T-helper 9 cell (primary cell): ENCODE measurements at regions not wholly inside any gene's neighbourhood (a gene's known extent, or its start where the extent isn't known, plus 50 kb on each side); places are given as distances from the start of the nearest gene placed in this dataset.

Source experiments
- DNase-seq: peaks from one replicate; pipeline ENCODE4 v3.0.0-alpha.2; 2020

GRCh38 chr1:172895050-172895460 lies 155.7 kb downstream of the TNFSF18 start:
- DNase-seq, result no peak

GRCh38 chr1:172895761-172896160 lies 155.0 kb downstream of the TNFSF18 start:
- DNase-seq, result no peak

- DNase-seq, result no peak
Observed at GRCh38 chr1:172897738-172898137, 153.0 kb downstream of the TNFSF18 start.

GRCh38 chr1:172898866-172899265 lies 151.9 kb downstream of the TNFSF18 start:
- DNase-seq, result no peak

GRCh38 chr1:172900376-172900997 lies 150.3 kb downstream of the TNFSF18 start:
- DNase-seq, result no peak

- DNase-seq, result no peak
Observed at GRCh38 chr1:172902200-172902599, 148.5 kb downstream of the TNFSF18 start.

- DNase-seq, result no peak
Observed at GRCh38 chr1:172902861-172903381, 147.8 kb downstream of the TNFSF18 start.

- DNase-seq, result no peak
Observed at GRCh38 chr1:172903581-172904220, 147.0 kb downstream of the TNFSF18 start.

- DNase-seq, result no peak
Observed at GRCh38 chr1:172905452-172905851, 145.3 kb downstream of the TNFSF18 start.

- DNase-seq, result no peak
Observed at GRCh38 chr1:172906778-172907592, 143.8 kb downstream of the TNFSF18 start.

- no peak for DNase-seq
Observed at GRCh38 chr1:172907834-172908326, 142.9 kb downstream of the TNFSF18 start.

- DNase-seq, result no peak
Observed at GRCh38 chr1:172909606-172910326, 141.0 kb downstream of the TNFSF18 start.

GRCh38 chr1:172912765-172913260 lies 137.9 kb downstream of the TNFSF18 start:
- no peak for DNase-seq

- DNase-seq, result no peak
Observed at GRCh38 chr1:172914501-172915144, 136.1 kb downstream of the TNFSF18 start.

GRCh38 chr1:172915271-172915670 lies 135.5 kb downstream of the TNFSF18 start:
- no peak for DNase-seq

GRCh38 chr1:172916116-172916515 lies 134.6 kb downstream of the TNFSF18 start:
- no peak for DNase-seq

GRCh38 chr1:172917972-172918371 lies 132.8 kb downstream of the TNFSF18 start:
- DNase-seq, result no peak

- DNase-seq, result no peak
Observed at GRCh38 chr1:172918478-172918877, 132.3 kb downstream of the TNFSF18 start.

GRCh38 chr1:172926070-172926469 lies 124.7 kb downstream of the TNFSF18 start:
- no peak for DNase-seq

GRCh38 chr1:172928412-172928811 lies 122.3 kb downstream of the TNFSF18 start:
- DNase-seq, result no peak

- no peak for DNase-seq
Observed at GRCh38 chr1:172929006-172929405, 121.7 kb downstream of the TNFSF18 start.

GRCh38 chr1:172930142-172930541 lies 120.6 kb downstream of the TNFSF18 start:
- DNase-seq, result no peak
